HG03571 (cell line): ENCODE measurements at regions not wholly inside any gene's neighbourhood (a gene's known extent, or its start where the extent isn't known, plus 50 kb on each side); places are given as distances from the start of the nearest gene placed in this dataset.

ENCODE experiments used
- ATAC-seq: cut with Tn5 transposase; IDR thresholded peaks from one replicate; pipeline ENCODE4 v1.9.1; 2021; ENCODE audit not compliant: unreplicated experiment

- ATAC-seq = no peak
These were observed 168.8 kb upstream of the ST8SIA2 start for GRCh38 chr15:92224843-92225242.

- no peak for ATAC-seq
These were observed 167.6 kb upstream of the ST8SIA2 start for GRCh38 chr15:92226020-92226612.

GRCh38 chr15:92228830-92229229, 164.9 kb upstream of the ST8SIA2 start:
- ATAC-seq = no peak

GRCh38 chr15:92231461-92231860, 162.2 kb upstream of the ST8SIA2 start:
- no peak for ATAC-seq

GRCh38 chr15:92232317-92232716, 161.4 kb upstream of the ST8SIA2 start:
- ATAC-seq = no peak

- no peak for ATAC-seq
These were observed 160.8 kb upstream of the ST8SIA2 start for GRCh38 chr15:92232876-92233275.

GRCh38 chr15:92243227-92243626, 150.5 kb upstream of the ST8SIA2 start:
- no peak for ATAC-seq

GRCh38 chr15:92244703-92245102, 149.0 kb upstream of the ST8SIA2 start:
- ATAC-seq = no peak

- no peak for ATAC-seq
These were observed 145.9 kb upstream of the ST8SIA2 start for GRCh38 chr15:92247649-92248242.

GRCh38 chr15:92266796-92267685, 126.6 kb upstream of the ST8SIA2 start:
- ATAC-seq = no peak

GRCh38 chr15:92268900-92269299, 124.8 kb upstream of the ST8SIA2 start:
- no peak for ATAC-seq

GRCh38 chr15:92271179-92271578, 122.5 kb upstream of the ST8SIA2 start:
- no peak for ATAC-seq

- ATAC-seq = no peak
These were observed 121.6 kb upstream of the ST8SIA2 start for GRCh38 chr15:92272106-92272505.

GRCh38 chr15:92273286-92273685, 120.4 kb upstream of the ST8SIA2 start:
- no peak for ATAC-seq

- no peak for ATAC-seq
These were observed 120.0 kb upstream of the ST8SIA2 start for GRCh38 chr15:92273723-92274122.

- ATAC-seq = no peak
These were observed 115.9 kb upstream of the ST8SIA2 start for GRCh38 chr15:92277776-92278175.

- ATAC-seq = no peak
These were observed 109.9 kb upstream of the ST8SIA2 start for GRCh38 chr15:92283813-92284212.

- peak; percentile 76 for ATAC-seq
These were observed 104.9 kb upstream of the ST8SIA2 start for GRCh38 chr15:92288755-92289154.

- ATAC-seq = no peak
These were observed 103.9 kb upstream of the ST8SIA2 start for GRCh38 chr15:92289733-92290132.

GRCh38 chr15:92290359-92290992, 103.2 kb upstream of the ST8SIA2 start:
- no peak for ATAC-seq

GRCh38 chr15:92291900-92292299, 101.8 kb upstream of the ST8SIA2 start:
- no peak for ATAC-seq

- no peak for ATAC-seq
These were observed 98.9 kb upstream of the ST8SIA2 start for GRCh38 chr15:92294759-92295158.
